ENCODE measurements at regions not wholly inside any gene's neighbourhood (a gene's known extent, or its start where the extent isn't known, plus 50 kb on each side); places are given as distances from the start of the nearest gene placed in this dataset.

DNA sequence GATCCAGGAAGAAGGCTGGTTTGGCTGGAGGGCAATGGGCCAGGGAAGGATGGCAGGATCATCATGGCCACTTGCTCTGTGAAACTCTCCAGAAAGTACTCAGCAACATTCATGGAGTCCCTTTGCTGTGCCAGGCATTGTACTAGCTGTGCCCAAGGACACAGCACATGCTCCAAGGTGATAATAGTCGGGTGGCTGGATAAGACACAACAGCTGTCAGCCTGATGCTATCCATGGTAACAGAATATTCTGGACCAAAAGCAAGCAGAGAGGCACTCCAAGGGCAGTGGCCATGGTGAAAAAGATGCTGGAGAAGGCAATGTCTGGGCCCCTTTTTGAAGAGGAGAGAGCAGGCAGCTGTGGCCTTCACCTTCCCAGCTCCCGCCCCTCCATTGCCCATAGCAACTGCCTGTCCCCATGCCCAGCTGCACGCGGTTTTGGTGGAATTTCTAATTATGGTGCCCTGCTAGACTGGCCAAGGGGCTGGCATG is 113.8 kb upstream of the CPEB4 start:
- no peak overlapping the region for H3K4me3 ChIP-seq (ENCODE audit: low read depth, low read length)
- H3K36me3 ChIP-seq, result no peaks in the 10 kb centered on the region
- no peak overlapping the region for H3K27ac ChIP-seq
- no peak for DNase-seq
- no peaks in the 10 kb centered on the region for H3K9me3 ChIP-seq (ENCODE audit: severe bottlenecking)
- TF ChIP-seq, protein P1, sequence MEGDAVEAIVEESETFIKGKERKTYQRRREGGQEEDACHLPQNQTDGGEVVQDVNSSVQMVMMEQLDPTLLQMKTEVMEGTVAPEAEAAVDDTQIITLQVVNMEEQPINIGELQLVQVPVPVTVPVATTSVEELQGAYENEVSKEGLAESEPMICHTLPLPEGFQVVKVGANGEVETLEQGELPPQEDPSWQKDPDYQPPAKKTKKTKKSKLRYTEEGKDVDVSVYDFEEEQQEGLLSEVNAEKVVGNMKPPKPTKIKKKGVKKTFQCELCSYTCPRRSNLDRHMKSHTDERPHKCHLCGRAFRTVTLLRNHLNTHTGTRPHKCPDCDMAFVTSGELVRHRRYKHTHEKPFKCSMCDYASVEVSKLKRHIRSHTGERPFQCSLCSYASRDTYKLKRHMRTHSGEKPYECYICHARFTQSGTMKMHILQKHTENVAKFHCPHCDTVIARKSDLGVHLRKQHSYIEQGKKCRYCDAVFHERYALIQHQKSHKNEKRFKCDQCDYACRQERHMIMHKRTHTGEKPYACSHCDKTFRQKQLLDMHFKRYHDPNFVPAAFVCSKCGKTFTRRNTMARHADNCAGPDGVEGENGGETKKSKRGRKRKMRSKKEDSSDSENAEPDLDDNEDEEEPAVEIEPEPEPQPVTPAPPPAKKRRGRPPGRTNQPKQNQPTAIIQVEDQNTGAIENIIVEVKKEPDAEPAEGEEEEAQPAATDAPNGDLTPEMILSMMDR (IDR thresholded peaks at IDR 0.05; ENCODE audit: low read depth, low read length), result no peak
- no peaks in the 10 kb centered on the region for H3K27me3 ChIP-seq (ENCODE audit: insufficient read depth, low read depth, severe bottlenecking)

DNA sequence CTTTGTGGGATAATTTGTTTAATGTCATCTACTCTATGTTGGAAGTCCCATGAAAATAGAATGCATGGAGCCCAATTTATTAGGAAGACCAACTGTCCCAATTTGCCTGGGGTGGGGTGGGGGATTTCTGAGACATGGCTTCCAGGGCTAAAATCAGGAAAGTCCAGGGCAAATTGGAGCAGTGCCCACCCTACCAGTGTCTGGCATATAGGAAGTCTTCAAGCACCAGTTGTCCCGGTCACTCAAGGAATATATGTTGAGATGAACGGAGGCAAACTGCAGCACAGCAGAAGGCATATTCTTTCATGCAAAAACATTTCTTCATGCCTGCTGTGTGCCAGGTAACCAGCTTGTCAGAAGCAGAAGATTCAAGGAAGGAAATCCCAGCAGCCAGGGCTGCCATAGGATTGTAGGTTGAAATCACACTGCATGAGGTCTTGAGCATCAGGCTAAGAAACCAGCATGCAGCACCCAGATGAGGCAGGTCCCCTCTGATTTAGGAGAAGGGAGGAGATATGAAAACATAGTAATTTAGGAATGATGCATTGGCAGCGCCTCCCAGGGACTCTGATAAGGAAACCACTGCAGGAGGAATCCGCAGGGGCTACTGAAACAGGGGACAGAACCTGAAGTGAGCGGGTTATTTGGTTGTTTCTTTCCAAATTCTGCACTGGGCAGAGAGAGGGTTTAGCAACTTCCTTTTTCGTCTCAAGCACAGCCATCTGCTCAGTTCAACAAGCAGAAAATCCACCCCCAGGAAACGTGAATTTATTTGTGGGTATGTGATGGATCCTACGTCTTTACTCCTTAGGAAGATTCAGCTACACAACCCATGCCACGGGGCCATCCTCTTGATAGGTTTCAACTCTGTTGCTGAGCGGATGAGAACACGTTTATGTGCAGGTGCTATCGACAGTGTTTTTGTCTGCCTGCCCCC is 112.6 kb upstream of the CPEB4 start:
- no peaks in the 10 kb centered on the region for H3K9me3 ChIP-seq (ENCODE audit: severe bottlenecking)
- no peak overlapping the region for H3K27ac ChIP-seq
- no peak for DNase-seq
- H3K4me3 ChIP-seq (ENCODE audit: low read depth, low read length), result no peak overlapping the region
- H3K36me3 ChIP-seq, result no peaks in the 10 kb centered on the region
- H3K27me3 ChIP-seq (ENCODE audit: insufficient read depth, low read depth, severe bottlenecking), result no peaks in the 10 kb centered on the region
- TF ChIP-seq, protein P1 (IDR thresholded peaks at IDR 0.05; ENCODE audit: low read depth, low read length), result no peak

DNA sequence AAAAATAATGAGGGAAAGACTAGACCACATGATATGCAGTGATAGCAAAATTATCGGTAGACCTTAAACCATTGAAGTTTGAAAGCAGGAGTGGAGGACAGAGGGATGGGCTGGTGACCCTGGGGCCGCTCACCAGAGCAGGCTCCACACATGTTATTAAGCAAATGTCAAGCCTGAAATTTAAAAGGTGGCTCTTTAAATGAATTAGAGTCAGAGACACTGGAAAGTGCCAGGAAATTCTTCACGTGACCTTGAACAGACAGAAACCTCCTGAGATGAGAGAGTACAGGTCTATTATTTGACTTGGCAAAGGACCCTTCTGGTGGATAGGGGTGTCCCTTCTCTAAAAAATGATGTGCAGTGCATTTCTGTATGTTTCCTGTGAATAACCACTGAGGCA is 111.0 kb upstream of the CPEB4 start:
- TF ChIP-seq, protein P1 (IDR thresholded peaks at IDR 0.05; ENCODE audit: low read depth, low read length), result no peak
- no peak overlapping the region for H3K4me3 ChIP-seq (ENCODE audit: low read depth, low read length)

DNA sequence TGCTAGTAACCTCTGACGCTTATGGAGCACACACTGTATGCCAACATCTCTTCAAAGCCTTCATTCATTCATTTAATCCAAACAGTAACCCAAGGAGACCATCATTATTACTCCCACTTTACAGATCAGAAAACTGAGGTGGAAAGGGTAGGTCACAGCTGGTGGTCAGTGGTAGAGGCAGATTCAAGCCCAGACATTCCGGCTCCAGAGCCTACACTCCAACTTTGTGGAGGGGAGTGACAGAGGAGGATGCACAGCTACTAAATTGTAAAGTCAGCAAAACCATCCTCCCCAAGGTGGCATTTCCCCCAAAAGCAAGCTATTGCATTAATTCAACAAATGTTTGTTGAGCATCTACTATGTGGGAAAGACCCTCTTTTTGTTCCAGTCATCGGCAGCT is 110.5 kb upstream of the CPEB4 start:
- Histone ChIP-seq H3K9me3 (ENCODE audit: severe bottlenecking) (no peaks in the 10 kb centered on the region), H3K27ac (no peak overlapping the region), H3K27me3 (ENCODE audit: insufficient read depth, low read depth, severe bottlenecking) (no peaks in the 10 kb centered on the region), H3K36me3 (no peaks in the 10 kb centered on the region), H3K4me3 (ENCODE audit: low read depth, low read length) (no peak overlapping the region)
- DNase-seq, result no peak
- TF ChIP-seq, protein P1 (IDR thresholded peaks at IDR 0.05; ENCODE audit: low read depth, low read length), result no peak

More for the DNA sequence above, 111.0 kb upstream of the CPEB4 start:
- no peaks in the 10 kb centered on the region for H3K36me3 ChIP-seq
- H3K27me3 ChIP-seq (ENCODE audit: insufficient read depth, low read depth, severe bottlenecking), result no peaks in the 10 kb centered on the region
- H3K27ac ChIP-seq, result no peak overlapping the region
- no peaks in the 10 kb centered on the region for H3K9me3 ChIP-seq (ENCODE audit: severe bottlenecking)
- DNase-seq, result no peak

DNA sequence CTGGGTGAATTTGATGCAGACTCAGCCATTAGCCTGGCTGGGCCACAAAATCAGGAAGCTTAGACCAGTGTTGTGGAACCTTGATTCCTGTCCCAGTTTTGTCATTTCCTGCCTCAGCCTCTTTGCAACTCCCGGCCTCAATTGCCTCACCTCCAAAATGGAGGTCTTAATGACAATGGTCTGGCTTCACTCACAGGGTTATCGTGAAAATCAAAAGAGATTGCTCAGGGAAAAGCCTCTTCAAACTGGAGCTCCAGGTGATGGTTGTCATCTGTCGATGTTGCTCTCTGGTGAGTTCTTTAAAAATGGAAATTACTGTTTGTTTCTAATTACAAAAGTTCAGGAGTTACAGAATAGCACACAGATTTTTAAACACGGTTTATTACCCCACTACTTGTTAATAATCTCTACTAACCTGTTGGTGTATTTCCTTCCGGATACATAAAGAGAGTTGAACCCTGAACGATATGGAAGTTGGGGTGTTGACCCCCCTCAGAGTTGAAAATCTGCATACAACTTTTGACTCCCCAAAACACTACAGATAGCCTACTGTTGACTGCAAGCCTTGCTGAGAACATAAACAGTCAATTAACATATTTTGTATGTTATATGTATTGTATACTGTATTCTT is 109.9 kb upstream of the CPEB4 start:
- Histone ChIP-seq H3K27me3 (ENCODE audit: insufficient read depth, low read depth, severe bottlenecking) (no peaks in the 10 kb centered on the region), H3K9me3 (ENCODE audit: severe bottlenecking) (no peaks in the 10 kb centered on the region), H3K27ac (no peak overlapping the region), H3K4me3 (ENCODE audit: low read depth, low read length) (no peak overlapping the region), H3K36me3 (no peaks in the 10 kb centered on the region)
- DNase-seq, result no peak
- TF ChIP-seq, protein P1 (IDR thresholded peaks at IDR 0.05; ENCODE audit: low read depth, low read length), result no peak

Data from WERI-Rb-1 (cell line).